ENCODE measurements at regions not wholly inside any gene's neighbourhood (a gene's known extent, or its start where the extent isn't known, plus 50 kb on each side); places are given as distances from the start of the nearest gene placed in this dataset.

DNA sequence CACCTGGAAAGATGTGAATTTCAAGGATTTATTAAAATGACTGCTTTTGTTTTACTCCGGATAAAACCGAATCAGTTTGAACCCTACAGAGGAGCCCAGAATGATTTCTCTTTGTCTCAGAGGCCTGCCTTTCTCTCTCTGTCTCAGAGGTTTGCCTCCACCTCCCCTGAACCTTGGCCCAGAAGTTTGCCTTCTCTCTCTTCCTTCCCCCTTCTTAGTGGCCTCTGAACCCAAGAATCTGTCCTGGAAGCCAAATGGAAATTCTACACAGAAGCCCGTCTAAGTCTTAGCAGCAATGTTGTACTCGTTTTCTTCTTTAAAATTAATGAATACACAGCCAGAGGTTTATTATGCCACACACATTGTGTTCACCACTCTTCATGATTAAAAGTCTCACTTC lies 200.7 kb downstream of the SOCS6 start:
- TF ChIP-seq POLR2A (IDR thresholded peaks at IDR 0.05), result no peak
- TF ChIP-seq, protein P1, sequence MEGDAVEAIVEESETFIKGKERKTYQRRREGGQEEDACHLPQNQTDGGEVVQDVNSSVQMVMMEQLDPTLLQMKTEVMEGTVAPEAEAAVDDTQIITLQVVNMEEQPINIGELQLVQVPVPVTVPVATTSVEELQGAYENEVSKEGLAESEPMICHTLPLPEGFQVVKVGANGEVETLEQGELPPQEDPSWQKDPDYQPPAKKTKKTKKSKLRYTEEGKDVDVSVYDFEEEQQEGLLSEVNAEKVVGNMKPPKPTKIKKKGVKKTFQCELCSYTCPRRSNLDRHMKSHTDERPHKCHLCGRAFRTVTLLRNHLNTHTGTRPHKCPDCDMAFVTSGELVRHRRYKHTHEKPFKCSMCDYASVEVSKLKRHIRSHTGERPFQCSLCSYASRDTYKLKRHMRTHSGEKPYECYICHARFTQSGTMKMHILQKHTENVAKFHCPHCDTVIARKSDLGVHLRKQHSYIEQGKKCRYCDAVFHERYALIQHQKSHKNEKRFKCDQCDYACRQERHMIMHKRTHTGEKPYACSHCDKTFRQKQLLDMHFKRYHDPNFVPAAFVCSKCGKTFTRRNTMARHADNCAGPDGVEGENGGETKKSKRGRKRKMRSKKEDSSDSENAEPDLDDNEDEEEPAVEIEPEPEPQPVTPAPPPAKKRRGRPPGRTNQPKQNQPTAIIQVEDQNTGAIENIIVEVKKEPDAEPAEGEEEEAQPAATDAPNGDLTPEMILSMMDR (IDR thresholded peaks at IDR 0.05), result no peak

Measured in right lobe of liver (tissue), 4 donors.